NCI-H526 (cell line): ENCODE measurements at regions not wholly inside any gene's neighbourhood (a gene's known extent, or its start where the extent isn't known, plus 50 kb on each side); places are given as distances from the start of the nearest gene placed in this dataset.

Source experiments
- DNase-seq, 2 experiments: peaks; one replicate each; lab custom pipeline; 2025; lab: John Stamatoyannopoulos, UW

- DNase-seq, result no peak
Measured at GRCh38 chr5:144971108-144971850, 800.6 kb downstream of the KCTD16 start.

GRCh38 chr5:144960296-144960695, 789.6 kb downstream of the KCTD16 start:
- DNase-seq, result no peak

GRCh38 chr5:144958002-144958401, 787.3 kb downstream of the KCTD16 start:
- DNase-seq, result no peak

GRCh38 chr5:144950996-144951395, 780.3 kb downstream of the KCTD16 start:
- DNase-seq, result no peak

- DNase-seq, result no peak
Measured at GRCh38 chr5:144947023-144947422, 776.4 kb downstream of the KCTD16 start.

GRCh38 chr5:144945503-144945902, 774.8 kb downstream of the KCTD16 start:
- DNase-seq, result no peak

GRCh38 chr5:144944936-144945335, 774.3 kb downstream of the KCTD16 start:
- no peak for DNase-seq

GRCh38 chr5:144941004-144941403, 770.3 kb downstream of the KCTD16 start:
- no peak for DNase-seq

GRCh38 chr5:144918371-144918770, 747.7 kb downstream of the KCTD16 start:
- DNase-seq, result no peak

GRCh38 chr5:144915452-144915851, 744.8 kb downstream of the KCTD16 start:
- DNase-seq, result no peak

- DNase-seq, result no peak
Measured at GRCh38 chr5:144913661-144914060, 743.0 kb downstream of the KCTD16 start.

- no peak for DNase-seq
Measured at GRCh38 chr5:144896473-144896872, 725.8 kb downstream of the KCTD16 start.

- no peak for DNase-seq
Measured at GRCh38 chr5:144886668-144887067, 716.0 kb downstream of the KCTD16 start.

- no peak for DNase-seq
Measured at GRCh38 chr5:144882739-144883283, 712.1 kb downstream of the KCTD16 start.

- DNase-seq, result no peak
Measured at GRCh38 chr5:144880513-144880912, 709.8 kb downstream of the KCTD16 start.

GRCh38 chr5:144876990-144877389, 706.3 kb downstream of the KCTD16 start:
- DNase-seq, result no peak

GRCh38 chr5:144873076-144873475, 702.4 kb downstream of the KCTD16 start:
- no peak for DNase-seq

- no peak for DNase-seq
Measured at GRCh38 chr5:144864118-144864517, 693.4 kb downstream of the KCTD16 start.

- no peak for DNase-seq
Measured at GRCh38 chr5:144857454-144857853, 686.8 kb downstream of the KCTD16 start.

GRCh38 chr5:144844086-144844485, 673.4 kb downstream of the KCTD16 start:
- no peak for DNase-seq

GRCh38 chr5:144832416-144832815, 661.7 kb downstream of the KCTD16 start:
- no peak for DNase-seq

GRCh38 chr5:144831650-144832049, 661.0 kb downstream of the KCTD16 start:
- DNase-seq, result no peak

- no peak for DNase-seq
Measured at GRCh38 chr5:144822503-144822902, 651.8 kb downstream of the KCTD16 start.

- no peak for DNase-seq
Measured at GRCh38 chr5:144820278-144820677, 649.6 kb downstream of the KCTD16 start.
